HG03439 (cell line): ENCODE measurements at regions not wholly inside any gene's neighbourhood (a gene's known extent, or its start where the extent isn't known, plus 50 kb on each side); places are given as distances from the start of the nearest gene placed in this dataset.

Experiments
- ATAC-seq: cut with Tn5 transposase; IDR thresholded peaks from one replicate; pipeline ENCODE4 v1.9.1; 2021; ENCODE audit warnings: mild to moderate bottlenecking, moderate library complexity; ENCODE audit not compliant: unreplicated experiment

- no peak for ATAC-seq
These were observed 666.9 kb downstream of the NYAP2 start for GRCh38 chr2:226066391-226066790.

- ATAC-seq = no peak
These were observed 665.5 kb downstream of the NYAP2 start for GRCh38 chr2:226064932-226065570.

DNA sequence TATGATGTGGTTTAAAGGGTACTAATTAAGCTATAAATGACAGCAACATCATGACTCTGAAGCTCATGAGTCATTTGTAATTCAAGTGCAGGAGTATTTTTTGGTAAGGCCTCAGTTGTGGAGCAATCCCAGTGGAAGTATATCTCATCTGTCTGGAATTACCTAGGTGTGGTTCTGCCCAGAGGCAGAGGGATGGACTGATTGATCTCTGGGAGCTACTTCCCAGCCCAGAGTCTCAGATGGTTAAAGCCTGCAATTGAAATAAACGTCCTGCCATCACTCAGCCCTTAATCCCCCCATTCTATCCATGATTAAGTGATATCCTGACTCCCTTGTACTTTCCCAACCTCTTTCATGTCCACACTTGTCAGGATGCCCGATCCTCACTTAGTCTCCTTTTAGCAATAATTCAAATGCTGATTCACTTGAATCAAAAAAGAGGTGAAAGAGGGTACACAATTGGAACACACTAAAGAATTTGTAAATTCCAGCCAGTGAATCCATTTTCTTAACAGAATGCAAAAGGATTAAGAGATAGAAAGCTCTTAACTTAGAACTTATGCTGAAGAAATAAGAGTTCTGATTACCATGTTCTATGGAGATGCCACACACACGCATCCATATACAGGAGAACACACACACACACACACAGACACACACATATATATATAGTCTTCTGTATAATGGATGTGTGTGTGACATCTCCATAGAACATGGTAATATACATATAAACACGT, 664.4 kb downstream of the NYAP2 start:
- ATAC-seq = no peak

DNA sequence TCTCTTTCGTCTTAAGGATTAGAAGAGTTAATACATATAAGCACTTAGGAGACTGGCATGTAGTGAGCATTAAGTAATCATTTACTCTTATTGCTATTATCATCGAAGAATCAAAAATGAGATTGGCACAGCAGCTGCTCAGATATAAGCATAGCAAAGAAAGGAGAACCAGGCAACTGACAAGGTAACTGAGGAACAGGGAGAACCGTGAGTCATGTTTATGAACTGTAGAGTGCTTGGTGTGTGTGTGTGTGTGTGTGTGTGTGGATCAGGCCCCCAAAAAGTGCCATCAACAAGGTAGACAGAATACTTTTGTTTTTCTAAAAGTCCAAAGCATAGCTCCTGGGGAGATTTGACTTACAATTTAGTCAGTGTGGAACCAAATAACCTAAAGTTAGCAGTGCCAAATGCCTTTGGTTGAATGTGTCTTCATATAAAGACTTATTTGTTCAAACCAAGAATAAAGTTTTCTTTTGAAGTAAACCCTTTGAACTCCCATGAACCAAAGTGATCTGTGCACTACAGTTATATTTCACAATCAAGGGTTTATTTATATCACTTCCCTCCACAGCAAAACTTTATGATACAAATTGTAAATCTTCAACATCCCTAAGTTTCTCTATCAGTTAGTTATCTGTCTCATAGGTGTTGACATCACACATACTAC, 660.6 kb downstream of the NYAP2 start:
- no peak for ATAC-seq

DNA sequence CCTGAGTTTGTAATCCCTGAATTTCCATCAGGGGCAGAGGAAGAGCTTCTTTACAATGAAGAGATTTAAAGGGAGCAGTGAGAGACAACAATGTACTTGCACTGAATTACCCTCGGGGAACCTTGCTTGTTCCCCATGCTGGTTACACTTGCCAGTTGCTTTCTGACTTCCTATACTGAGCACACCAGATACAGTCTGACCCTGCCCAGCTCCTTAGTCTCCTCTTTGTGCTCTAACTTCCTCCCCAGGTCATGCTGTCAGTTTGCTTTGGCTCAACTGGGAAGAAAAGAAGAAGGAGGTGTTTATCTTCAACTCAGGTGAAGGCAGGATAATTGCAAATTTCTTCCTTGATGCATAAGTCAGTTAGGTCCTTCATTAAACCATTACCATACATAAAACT, 658.4 kb downstream of the NYAP2 start:
- no peak for ATAC-seq

GRCh38 chr2:226057365-226057764, 657.9 kb downstream of the NYAP2 start:
- ATAC-seq = no peak

DNA sequence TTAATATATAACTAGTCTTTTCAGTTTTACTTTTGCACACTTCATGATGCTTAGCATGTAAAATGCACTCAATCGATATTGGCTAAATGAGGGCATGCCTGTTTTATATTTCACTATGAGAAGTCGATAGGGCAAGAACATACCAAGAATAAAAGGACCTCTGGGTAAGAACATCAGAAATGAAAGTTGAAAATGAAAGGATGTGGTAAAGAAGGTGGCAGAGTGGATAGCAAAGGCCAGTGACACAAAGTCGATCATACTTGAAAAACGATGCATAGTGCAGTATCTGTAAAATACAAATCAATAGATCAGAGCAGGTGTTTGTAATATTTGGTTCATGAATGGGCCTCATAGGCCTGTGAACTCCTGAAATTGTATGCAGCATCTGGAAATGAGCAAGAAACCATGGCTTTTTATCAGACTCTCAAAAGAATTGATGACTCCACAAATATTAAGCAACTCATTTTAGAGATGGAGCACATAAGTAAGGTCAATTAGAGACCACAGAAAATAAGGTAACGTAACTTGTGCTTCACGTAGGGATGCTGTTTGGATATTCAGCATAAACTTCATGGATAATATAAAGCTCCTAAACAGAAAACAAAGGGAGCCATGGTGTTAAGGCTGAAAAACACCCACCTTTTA, 653.4 kb downstream of the NYAP2 start:
- ATAC-seq = no peak

DNA sequence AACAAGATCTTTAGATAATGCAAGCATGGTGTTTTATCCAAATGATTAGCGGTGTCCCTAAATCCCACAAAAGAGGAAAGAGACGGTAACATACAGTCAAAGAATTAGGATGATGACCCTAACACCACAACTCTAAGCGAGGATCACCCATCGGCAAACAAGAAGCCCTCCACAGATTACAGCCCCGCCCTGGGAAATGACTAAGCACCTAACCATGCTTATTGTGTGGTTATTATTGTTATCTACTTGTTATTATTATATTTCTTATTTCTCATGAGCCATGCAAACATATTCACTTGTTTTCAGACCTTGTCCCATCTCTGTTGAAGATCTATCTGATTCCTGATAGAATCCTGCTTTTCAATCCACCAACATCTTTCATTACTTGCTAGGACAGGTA, 651.3 kb downstream of the NYAP2 start:
- no peak for ATAC-seq

DNA sequence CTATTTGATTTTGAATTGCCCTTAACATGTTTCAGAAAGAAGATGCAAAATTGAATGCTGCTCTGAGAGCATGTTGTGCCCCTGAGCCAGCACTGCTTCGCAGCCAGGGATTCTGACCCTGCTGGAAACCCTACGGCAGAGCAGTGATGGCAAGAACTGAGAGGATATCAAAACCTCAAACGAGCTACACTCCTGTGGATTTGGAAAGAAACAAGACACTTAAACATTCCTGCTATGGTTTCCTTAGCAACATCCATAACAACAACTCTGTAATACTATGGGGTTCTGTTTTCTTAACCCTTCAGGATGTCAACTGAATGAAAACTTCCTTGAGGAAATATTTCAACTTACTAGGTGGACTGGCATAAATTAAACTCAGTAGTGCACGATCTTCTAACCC, 649.1 kb downstream of the NYAP2 start:
- ATAC-seq = no peak

DNA sequence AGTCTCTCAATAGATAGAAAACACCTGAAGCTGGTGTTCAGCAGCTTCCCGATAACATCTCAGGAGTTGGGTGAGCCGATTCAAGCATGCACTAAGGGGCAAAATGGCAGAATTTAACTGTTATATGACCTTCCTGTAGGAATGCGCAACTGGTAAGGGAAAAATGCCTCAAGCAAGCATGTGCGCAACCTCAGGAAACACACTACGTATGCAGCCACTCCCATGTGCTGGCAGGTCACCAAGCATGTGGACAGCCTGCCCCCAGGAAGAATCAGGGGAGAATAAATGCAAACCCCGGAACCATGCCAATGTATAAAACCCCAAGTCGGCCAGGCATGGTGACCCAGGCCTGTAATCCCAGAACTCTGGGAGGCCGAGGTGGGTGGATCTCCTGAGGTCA, 645.6 kb downstream of the NYAP2 start:
- no peak for ATAC-seq

- no peak for ATAC-seq
These were observed 640.9 kb downstream of the NYAP2 start for GRCh38 chr2:226040344-226040900.

DNA sequence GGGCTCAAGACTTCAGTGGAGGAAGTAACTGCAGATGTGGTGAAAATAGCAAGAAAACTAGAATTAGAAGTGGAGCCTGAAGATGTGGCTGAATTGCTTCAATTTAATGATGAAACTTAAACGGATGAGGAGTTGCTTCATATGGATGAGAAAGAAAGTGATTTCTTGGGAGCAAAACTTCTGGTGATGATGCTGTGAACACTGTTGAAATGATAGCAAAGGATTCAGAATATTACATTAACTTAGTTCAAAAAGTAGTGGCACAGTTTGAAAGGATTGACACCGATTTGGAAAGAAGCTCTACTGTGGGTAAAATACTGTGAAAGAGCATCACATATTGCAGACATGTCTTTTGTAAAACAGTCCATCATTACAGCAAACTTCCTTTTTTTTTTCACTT, 638.0 kb downstream of the NYAP2 start:
- ATAC-seq = no peak

DNA sequence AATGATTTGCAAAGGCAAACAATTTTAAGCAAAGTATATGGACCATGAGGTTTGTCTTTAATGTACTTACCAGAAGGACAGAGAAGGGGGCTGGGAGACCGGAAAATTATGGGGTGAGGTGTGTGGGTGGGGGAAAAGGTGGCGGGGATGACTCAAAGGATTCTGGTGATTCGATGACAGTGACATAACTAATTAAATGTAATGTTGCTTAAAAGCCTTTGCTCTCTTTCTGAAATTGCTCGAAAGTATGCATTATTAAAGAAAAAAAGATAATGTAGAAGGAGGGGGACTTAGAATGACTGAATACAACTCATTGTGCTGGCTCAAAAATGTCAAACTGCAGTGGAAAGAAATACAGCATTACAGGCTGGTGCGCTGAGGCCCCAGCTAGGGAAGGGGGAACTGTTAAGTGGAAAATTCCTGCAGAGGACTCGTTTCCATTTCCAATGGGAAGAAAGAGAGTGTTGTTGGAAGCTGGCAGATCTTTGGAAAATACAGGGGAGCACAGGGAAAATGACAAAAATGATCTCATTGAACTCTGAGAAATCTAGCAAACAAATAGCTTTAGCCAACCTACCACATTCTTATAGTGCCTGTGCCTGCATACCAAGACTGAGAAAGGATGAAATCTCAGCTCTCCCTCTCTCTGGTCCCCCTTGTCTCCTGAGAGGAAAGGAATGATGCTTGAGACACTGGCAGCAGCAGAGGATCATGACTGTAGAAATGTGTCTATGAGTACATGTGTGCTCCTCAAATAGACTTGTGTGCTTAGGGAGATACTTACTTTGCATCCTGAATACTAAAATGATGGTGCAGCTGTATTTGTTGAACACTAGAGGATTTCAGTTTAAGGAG, 632.4 kb downstream of the NYAP2 start:
- no peak for ATAC-seq

DNA sequence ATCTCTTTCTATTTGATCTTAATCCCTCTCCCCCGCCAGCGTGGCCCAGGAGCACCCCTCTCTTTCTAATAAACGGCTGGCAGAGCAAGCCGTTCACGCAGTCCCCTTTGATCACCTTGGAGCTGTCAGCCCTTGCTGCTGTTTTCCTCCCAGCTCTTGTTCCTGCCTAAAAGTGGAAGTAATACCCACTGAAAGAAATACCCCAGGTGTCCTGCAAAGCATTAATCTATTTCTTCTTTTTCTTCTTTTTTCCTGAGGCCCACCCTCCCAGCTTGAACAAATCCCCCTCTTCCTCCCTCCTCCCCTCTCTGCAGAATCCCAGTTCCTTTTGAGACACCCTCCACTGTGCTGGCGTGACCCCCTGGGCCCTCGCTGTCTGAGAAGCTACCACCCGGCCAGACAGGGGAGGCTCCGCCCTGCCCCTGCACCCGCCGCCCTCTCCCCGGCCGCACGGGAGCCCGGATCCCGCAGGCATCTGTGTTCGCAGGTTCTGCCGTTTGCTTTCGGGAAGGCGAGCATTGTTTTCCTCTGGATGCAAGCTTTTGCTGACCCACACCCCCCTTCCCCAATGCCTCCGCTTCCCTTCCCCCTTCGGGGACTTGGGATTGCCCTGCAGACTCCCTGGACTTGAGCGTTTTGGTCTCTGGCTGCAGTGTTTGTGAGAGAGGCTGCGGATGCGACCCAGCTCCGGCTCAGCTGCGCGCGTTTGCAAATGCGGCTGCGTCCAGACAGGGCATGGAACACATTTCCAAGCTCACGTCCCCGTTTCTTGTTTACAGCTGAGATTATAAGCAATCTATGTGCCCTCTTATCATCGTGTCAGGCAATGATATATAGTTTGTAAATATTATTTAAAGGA, 631.5 kb downstream of the NYAP2 start:
- no peak for ATAC-seq

DNA sequence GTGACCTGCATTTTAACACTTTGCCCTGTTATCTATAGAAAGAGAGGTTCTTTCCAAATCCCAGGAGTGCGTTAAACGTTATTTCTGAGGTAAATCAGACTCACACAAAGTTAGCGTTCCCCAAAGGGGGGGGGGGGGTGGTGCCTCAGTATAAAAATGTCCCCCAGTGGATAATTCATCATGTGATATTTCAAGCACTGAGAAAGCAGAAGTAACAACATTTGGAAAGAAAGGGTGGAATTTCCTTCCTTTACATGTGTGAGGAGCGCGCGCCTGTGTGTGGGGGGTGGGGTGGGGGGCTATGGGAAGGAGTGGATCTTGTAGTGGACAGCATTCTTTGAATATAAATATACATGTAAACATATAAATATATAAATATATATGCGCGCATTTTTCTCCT, 630.9 kb downstream of the NYAP2 start:
- ATAC-seq = no peak

- no peak for ATAC-seq
These were observed 624.4 kb downstream of the NYAP2 start for GRCh38 chr2:226023946-226024345.

GRCh38 chr2:226023383-226023782, 623.9 kb downstream of the NYAP2 start:
- ATAC-seq = no peak

DNA sequence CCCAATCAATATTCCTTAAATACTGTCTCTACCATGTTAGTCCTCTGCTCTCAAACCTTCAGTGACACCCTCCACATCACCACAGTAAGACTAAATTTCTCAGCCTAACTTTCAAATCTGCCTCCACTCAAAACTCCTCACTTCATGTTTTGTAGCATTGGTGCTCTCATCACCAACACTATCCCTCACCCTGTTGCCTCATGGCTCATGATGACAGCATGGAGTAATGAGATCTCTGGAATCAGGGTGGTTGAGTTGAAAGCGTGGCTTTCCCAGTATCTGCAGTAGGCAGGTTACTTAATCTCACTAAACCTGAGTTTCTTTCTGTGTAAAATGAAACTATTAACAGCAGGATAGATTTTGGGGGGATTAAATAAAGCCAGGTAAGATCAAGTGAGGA, 621.4 kb downstream of the NYAP2 start:
- no peak for ATAC-seq

DNA sequence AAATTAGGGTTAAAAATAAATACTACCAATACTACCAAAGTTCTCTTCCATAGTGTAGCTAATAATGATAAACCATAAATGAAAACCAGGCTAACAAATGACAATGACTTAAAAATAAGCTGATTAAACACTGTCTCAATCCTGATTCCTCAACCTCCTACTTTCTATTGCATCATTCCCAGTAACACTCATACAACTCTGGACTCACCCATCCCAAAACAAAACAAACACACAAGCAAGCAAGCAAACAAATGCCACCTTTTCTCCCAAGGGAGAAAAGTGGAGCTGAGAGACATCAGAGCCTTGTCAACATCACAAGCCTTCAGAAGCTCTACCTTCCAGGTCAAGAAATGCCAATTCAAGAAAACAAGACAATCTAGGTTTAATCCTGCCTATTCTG, 620.7 kb downstream of the NYAP2 start:
- no peak for ATAC-seq

GRCh38 chr2:226018641-226019040, 619.1 kb downstream of the NYAP2 start:
- ATAC-seq = no peak
